A549 (cell line): ENCODE measurements at regions not wholly inside any gene's neighbourhood (a gene's known extent, or its start where the extent isn't known, plus 50 kb on each side); places are given as distances from the start of the nearest gene placed in this dataset.

ENCODE experiments used
- ATAC-seq, 2 experiments: fragments of 200-7000 bp in 1 of 2; fragments of >200 bp in 1 of 2; cut with Nextera tagmentation in 1 of 2; cut with Tn5 transposase in 1 of 2; 3 replicates each; pipeline versions ENCODE4 v1.8.0 to v1.9.1; 2018 to 2020; ENCODE audit warnings: mild to moderate bottlenecking in 1 of 2, moderate library complexity in 1 of 2
- CTCF ChIA-PET: fragments of 300-600 bp; sonication (Branson Sonifier 250); formaldehyde crosslinking; extraction: SDS; loops from one replicate; lab custom pipeline; 2021; ENCODE audit warnings: antibody characterized with exemption, inconsistent platforms; lab: Yijun Ruan, JAX
- POLR2A ChIA-PET: fragments of 350-600 bp; formaldehyde crosslinking; extraction: SDS; loops from one replicate; lab custom pipeline; 2021; ENCODE audit warnings: antibody characterized with exemption, inconsistent platforms; lab: Yijun Ruan, JAX
- DNase-seq, 2 experiments: peaks; one replicate each; pipeline versions ENCODE4 v3.0.0 to v3.0.0-alpha.2; 2011 to 2016; ENCODE audit warnings: low read depth in 1 of 2, low spot score in 1 of 2
- FAIRE-seq: peaks from 2 replicates; lab custom pipeline; 2011; peaks lifted over from hg19 to GRCh38; lab: Jason Lieb, UNC
- H3K27ac ChIP-seq, 2 experiments: fragments of >200 bp; sonication (Bioruptor Twin); formaldehyde crosslinking; 3 replicates each; pipeline ENCODE4 v1.5.1; 2016 to 2017
- H3K4me1 ChIP-seq: fragments of >200 bp; sonication (Bioruptor Twin); formaldehyde crosslinking; 3 replicates; pipeline ENCODE4 v1.6.1; 2016
- H3K4me2 ChIP-seq: fragments of >200 bp; sonication (Bioruptor Twin); formaldehyde crosslinking; 3 replicates; pipeline ENCODE4 v1.6.1; 2016
- H3K4me3 ChIP-seq: fragments of >200 bp; sonication (Bioruptor Twin); formaldehyde crosslinking; 3 replicates; pipeline ENCODE4 v1.5.1; 2016
- H3K9me3 ChIP-seq: fragments of >200 bp; sonication (Bioruptor Twin); formaldehyde crosslinking; 3 replicates; pipeline ENCODE4 v1.6.1; 2016
- BHLHE40 ChIP-seq: IDR thresholded peaks from 2 replicates; pipeline ENCODE4 v1.6.1; 2012; ENCODE audit warnings: low read depth, low read length, inconsistent platforms
- CBX8 ChIP-seq: fragments of 200-600 bp; sonication (generic); IDR thresholded peaks from 2 replicates; pipeline ENCODE4 v1.6.1; 2016
- CHD2 ChIP-seq: fragments of 150-350 bp; IDR thresholded peaks from 2 replicates; pipeline ENCODE4 v1.6.1; 2014; ENCODE audit warnings: low read length; ENCODE audit not compliant: partially characterized antibody
- EHF ChIP-seq: fragments of 250-450 bp; sonication (Bioruptor Pico); IDR thresholded peaks from 2 replicates; pipeline ENCODE4 v1.5.0; 2020; ENCODE audit warnings: mild to moderate bottlenecking
- EHMT2 ChIP-seq: fragments of 200-600 bp; sonication (generic); IDR thresholded peaks from 2 replicates; pipeline ENCODE4 v1.6.1; 2016; ENCODE audit warnings: antibody characterized with exemption, low read depth, mild to moderate bottlenecking, moderate library complexity
- EP300 ChIP-seq, 2 experiments: fragments of >200 bp; sonication (Bioruptor Twin); formaldehyde crosslinking; IDR thresholded peaks; 2 replicates in 1 of 2; 3 replicates in 1 of 2; pipeline ENCODE4 v1.6.1; 2016 to 2017
- HOXA7 ChIP-seq: fragments of 250-450 bp; sonication (Bioruptor Pico); IDR thresholded peaks from 2 replicates; pipeline ENCODE4 v1.5.0; 2020; ENCODE audit warnings: mild to moderate bottlenecking, moderate library complexity
- HOXB13 ChIP-seq: fragments of 250-450 bp; sonication (Bioruptor Pico); IDR thresholded peaks from 2 replicates; pipeline ENCODE4 v1.5.0; 2020; ENCODE audit warnings: low read depth, mild to moderate bottlenecking, moderate library complexity
- JUNB ChIP-seq: fragments of >200 bp; sonication (Bioruptor Twin); formaldehyde crosslinking; IDR thresholded peaks from 2 replicates; pipeline ENCODE4 v1.6.1; 2016
- NFE2L2 ChIP-seq: fragments of 150-350 bp; conservative IDR thresholded peaks from 2 replicates; pipeline ENCODE4 v1.6.1; 2014; ENCODE audit warnings: low read length
- NR3C1 ChIP-seq: fragments of >200 bp; sonication (Bioruptor Twin); formaldehyde crosslinking; IDR thresholded peaks from 3 replicates; pipeline ENCODE4 v1.6.1; 2017
- PHF8 ChIP-seq: fragments of 200-600 bp; sonication (generic); IDR thresholded peaks from 2 replicates; pipeline ENCODE4 v1.6.1; 2016; ENCODE audit warnings: low read depth, mild to moderate bottlenecking, antibody characterized with exemption, moderate library complexity, borderline replicate concordance
- RAD21 ChIP-seq, 2 experiments: fragments of >200 bp in 1 of 2; sonication (Bioruptor Twin) in 1 of 2; formaldehyde crosslinking in 1 of 2; IDR thresholded peaks in 1 of 2; conservative IDR thresholded peaks in 1 of 2; 2 replicates in 1 of 2; 3 replicates in 1 of 2; pipeline ENCODE4 v1.6.1; 2012 to 2018; ENCODE audit warnings: inconsistent platforms in 1 of 2
- RARB ChIP-seq: fragments of 250-450 bp; sonication (Bioruptor Pico); IDR thresholded peaks from 2 replicates; pipeline ENCODE4 v1.8.0; 2021; ENCODE audit warnings: mild to moderate bottlenecking, moderate library complexity
- RCOR1 ChIP-seq: fragments of 150-350 bp; IDR thresholded peaks from 2 replicates; pipeline ENCODE4 v1.6.1; 2014; ENCODE audit warnings: antibody characterized with exemption, low read length, low read depth
- ZC3H11A ChIP-seq: fragments of 450-650 bp; IDR thresholded peaks from 2 replicates; pipeline ENCODE4 v1.6.1; 2014; ENCODE audit warnings: antibody characterized with exemption, mild to moderate bottlenecking
- WGBS: methylation state at CpG from one replicate; pipeline ENCODE4 v1.1.6; 2017; ENCODE audit errors: missing lambda C conversion rate; 5-methylcytosine and 5-hydroxymethylcytosine counted together
- TF ChIP-seq, protein P1 (sequence below): IDR thresholded peaks from 2 replicates; pipeline ENCODE4 v1.6.1; 2012
- TF ChIP-seq, protein P2 (sequence below): IDR thresholded peaks from 2 replicates; pipeline ENCODE4 v1.6.1; 2012
- TF ChIP-seq, protein P3 (sequence below): fragments of 250-450 bp; sonication (Bioruptor Pico); IDR thresholded peaks from 2 replicates; pipeline ENCODE4 v1.5.0; 2021; ENCODE audit warnings: mild to moderate bottlenecking, moderate library complexity, borderline replicate concordance
- TF ChIP-seq, protein P4 (sequence below): fragments of >200 bp; sonication (Bioruptor Twin); formaldehyde crosslinking; IDR thresholded peaks from 3 replicates; pipeline ENCODE4 v1.5.1; 2016

DNA sequence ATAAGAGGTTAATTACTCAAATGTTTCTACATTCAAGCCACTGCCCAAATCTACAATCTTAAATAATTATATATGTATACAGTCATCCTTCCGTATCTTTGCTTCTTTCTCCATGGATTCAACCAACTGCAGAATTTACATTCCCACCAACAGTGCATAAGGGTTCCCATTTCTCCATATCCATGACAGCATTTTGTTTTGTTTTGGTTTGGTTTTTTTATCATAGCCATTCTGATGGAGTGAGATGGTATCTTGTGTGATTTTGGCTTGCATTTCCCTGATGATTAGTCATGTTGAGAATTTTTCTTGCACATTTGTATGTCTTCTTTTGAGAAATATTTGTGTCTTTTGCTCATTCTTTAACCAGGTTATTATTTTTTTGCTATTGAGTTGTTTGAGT lies 198.5 kb downstream of the C6orf118 start:
- ChIA-PET CTCF (no interaction called here), POLR2A (no interaction called here)
- TF ChIP-seq, protein P1, sequence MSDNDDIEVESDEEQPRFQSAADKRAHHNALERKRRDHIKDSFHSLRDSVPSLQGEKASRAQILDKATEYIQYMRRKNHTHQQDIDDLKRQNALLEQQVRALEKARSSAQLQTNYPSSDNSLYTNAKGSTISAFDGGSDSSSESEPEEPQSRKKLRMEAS = no peak
- TF ChIP-seq EHF (CRISPR knock-in tag) (no peak), CBX8 (no peak), RCOR1 (no peak), EHMT2 (no peak), NFE2L2 (no peak)
- WGBS = 67% methylated on average over 1 of the region's 1 CpG
- no peaks in the 10 kb centered on the region for H3K4me1 ChIP-seq
- H3K4me3 ChIP-seq = no peak overlapping the region
- ATAC-seq (no peak), DNase-seq (no peak), FAIRE-seq (no peak)
- no peak overlapping the region for H3K27ac ChIP-seq
- H3K4me2 ChIP-seq = no peak overlapping the region
- H3K9me3 ChIP-seq = peaks cover 2% of the 10 kb centered on the region; the same call in 1 of the 3 replicates

DNA sequence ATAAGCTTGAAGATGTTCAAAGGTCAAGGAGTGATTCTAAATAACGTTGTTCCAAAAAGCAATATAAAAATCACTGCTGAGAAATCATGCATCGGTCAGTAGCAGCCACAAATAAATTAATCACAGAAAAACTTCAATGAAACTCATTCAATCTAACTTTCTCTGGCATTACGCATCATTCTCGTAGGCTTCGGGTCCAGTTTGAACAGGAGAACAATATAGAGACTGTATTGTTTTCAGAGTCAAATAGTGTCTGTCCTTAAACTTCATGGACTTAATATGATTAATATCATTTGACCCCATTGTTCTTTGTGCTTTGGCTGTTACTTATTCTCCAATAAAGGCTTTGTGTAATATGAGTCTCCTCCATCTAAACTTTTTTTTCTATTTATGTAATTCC lies 200.4 kb downstream of the C6orf118 start:
- WGBS = 58% methylated on average over 5 of the region's 5 CpGs
- H3K4me3 ChIP-seq = no peak overlapping the region
- TF ChIP-seq EHF (CRISPR knock-in tag) (no peak), BHLHE40 (no peak), HOXA7 (CRISPR knock-in tag) (no peak), JUNB (no peak), RAD21 (conservative IDR thresholded peaks at IDR 0.05 in 1 of 2, IDR thresholded peaks at IDR 0.05 in 1 of 2) (no peak), EP300 (IDR thresholded peaks at IDR 0.05) (no peak), PHF8 (no peak), NR3C1 (no peak), CHD2 (no peak), CBX8 (no peak)
- TF ChIP-seq, protein P2, sequence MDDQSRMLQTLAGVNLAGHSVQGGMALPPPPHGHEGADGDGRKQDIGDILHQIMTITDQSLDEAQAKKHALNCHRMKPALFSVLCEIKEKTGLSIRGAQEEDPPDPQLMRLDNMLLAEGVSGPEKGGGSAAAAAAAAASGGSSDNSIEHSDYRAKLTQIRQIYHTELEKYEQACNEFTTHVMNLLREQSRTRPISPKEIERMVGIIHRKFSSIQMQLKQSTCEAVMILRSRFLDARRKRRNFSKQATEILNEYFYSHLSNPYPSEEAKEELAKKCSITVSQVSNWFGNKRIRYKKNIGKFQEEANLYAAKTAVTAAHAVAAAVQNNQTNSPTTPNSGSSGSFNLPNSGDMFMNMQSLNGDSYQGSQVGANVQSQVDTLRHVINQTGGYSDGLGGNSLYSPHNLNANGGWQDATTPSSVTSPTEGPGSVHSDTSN = no peak
- TF ChIP-seq, protein P3, sequence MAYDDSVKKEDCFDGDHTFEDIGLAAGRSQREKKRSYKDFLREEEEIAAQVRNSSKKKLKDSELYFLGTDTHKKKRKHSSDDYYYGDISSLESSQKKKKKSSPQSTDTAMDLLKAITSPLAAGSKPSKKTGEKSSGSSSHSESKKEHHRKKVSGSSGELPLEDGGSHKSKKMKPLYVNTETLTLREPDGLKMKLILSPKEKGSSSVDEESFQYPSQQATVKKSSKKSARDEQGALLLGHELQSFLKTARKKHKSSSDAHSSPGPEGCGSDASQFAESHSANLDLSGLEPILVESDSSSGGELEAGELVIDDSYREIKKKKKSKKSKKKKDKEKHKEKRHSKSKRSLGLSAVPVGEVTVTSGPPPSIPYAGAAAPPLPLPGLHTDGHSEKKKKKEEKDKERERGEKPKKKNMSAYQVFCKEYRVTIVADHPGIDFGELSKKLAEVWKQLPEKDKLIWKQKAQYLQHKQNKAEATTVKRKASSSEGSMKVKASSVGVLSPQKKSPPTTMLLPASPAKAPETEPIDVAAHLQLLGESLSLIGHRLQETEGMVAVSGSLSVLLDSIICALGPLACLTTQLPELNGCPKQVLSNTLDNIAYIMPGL (CRISPR knock-in tag) = no peak
- FAIRE-seq (no peak), ATAC-seq (no peak), DNase-seq (no peak)
- no peaks in the 10 kb centered on the region for H3K4me1 ChIP-seq
- CTCF ChIA-PET = no interaction called here
- no peak overlapping the region for H3K27ac ChIP-seq
- H3K4me2 ChIP-seq = no peak overlapping the region
- peaks cover 1% of the 10 kb centered on the region; the same call in 1 of the 3 replicates for H3K9me3 ChIP-seq
- POLR2A ChIA-PET = no interaction called here

DNA sequence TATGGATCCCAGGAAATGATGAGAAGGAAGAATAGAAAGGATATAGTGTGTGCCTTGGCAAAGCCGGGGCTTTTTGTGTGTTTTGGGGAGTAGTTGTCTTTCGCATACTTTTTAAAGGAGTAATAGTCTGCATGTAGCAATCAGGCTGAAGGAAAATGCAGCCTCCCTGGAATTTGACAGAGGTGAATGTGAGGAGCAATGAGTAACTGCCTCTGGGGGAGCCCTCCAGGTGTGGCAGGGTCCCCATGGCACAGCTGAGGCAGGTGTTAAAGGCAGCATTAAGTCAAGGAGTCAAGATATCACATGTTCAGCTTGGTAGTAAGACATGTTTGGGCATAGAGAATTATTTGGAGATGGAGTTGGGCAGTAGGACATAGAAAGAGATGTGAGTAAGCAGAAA lies 203.1 kb downstream of the C6orf118 start:
- H3K4me1 ChIP-seq = no peaks in the 10 kb centered on the region
- 13% methylated on average over 2 of the region's 2 CpGs for WGBS
- no peak for FAIRE-seq
- ChIA-PET CTCF (interaction anchor here (0.9 kb wide), 1 partner anchor 11 kb away, joined by 3 read pairs; no protein-coding TSS in a partner anchor), POLR2A (no interaction called here)
- no peak for DNase-seq
- H3K4me3 ChIP-seq = no peak overlapping the region
- TF ChIP-seq PHF8 = no peak
- TF ChIP-seq ZC3H11A = no peak
- TF ChIP-seq, protein P4, sequence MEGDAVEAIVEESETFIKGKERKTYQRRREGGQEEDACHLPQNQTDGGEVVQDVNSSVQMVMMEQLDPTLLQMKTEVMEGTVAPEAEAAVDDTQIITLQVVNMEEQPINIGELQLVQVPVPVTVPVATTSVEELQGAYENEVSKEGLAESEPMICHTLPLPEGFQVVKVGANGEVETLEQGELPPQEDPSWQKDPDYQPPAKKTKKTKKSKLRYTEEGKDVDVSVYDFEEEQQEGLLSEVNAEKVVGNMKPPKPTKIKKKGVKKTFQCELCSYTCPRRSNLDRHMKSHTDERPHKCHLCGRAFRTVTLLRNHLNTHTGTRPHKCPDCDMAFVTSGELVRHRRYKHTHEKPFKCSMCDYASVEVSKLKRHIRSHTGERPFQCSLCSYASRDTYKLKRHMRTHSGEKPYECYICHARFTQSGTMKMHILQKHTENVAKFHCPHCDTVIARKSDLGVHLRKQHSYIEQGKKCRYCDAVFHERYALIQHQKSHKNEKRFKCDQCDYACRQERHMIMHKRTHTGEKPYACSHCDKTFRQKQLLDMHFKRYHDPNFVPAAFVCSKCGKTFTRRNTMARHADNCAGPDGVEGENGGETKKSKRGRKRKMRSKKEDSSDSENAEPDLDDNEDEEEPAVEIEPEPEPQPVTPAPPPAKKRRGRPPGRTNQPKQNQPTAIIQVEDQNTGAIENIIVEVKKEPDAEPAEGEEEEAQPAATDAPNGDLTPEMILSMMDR = no peak
- no peak for TF ChIP-seq HOXB13
- TF ChIP-seq RARB (CRISPR knock-in tag) = no peak
- TF ChIP-seq, protein P1 = no peak
- no peak overlapping the region for H3K4me2 ChIP-seq
- no peaks in the 10 kb centered on the region for H3K9me3 ChIP-seq
- H3K27ac ChIP-seq = no peak overlapping the region
- no peak for ATAC-seq
